ENCODE measurements at regions not wholly inside any gene's neighbourhood (a gene's known extent, or its start where the extent isn't known, plus 50 kb on each side); places are given as distances from the start of the nearest gene placed in this dataset.
A peak's percentile ranks its signal among the peaks of the same experiment; 100 is the strongest.

GRCh38 chr18:56409736-56410135 is 228.7 kb downstream of the TXNL1 start:
- Histone ChIP-seq H3K4me3 (no peak overlapping the region), H3K9me3 (no peaks in the 10 kb centered on the region), H3K36me3 (no peaks in the 10 kb centered on the region), H3K27ac (no peak overlapping the region), H3K27me3 (no peaks in the 10 kb centered on the region), H3K4me1 (peaks cover 0 to 17% (median 0%) of the 10 kb centered on the region in 3 donors)
- TF ChIP-seq POLR2A (IDR thresholded peaks at IDR 0.05) (no peak), EP300 (IDR thresholded peaks at IDR 0.05) (no peak), POLR2AphosphoS5 (IDR thresholded peaks at IDR 0.05) (no peak), CTCF (IDR thresholded peaks at IDR 0.05) (no peak)
- ATAC-seq = no peak

- no peak for ATAC-seq
- no peak for TF ChIP-seq CTCF (IDR thresholded peaks at IDR 0.05)
- TF ChIP-seq EP300 (IDR thresholded peaks at IDR 0.05) = no peak
- no peak for TF ChIP-seq POLR2AphosphoS5 (IDR thresholded peaks at IDR 0.05)
- TF ChIP-seq POLR2A (IDR thresholded peaks at IDR 0.05) = no peak
- Histone ChIP-seq H3K27me3 (no peaks in the 10 kb centered on the region), H3K4me1 (peaks cover 0 to 17% (median 0%) of the 10 kb centered on the region in 3 donors), H3K9me3 (no peaks in the 10 kb centered on the region), H3K36me3 (no peaks in the 10 kb centered on the region), H3K4me3 (no peak overlapping the region), H3K27ac (peak overlapping the region in 1 of 4 donors; percentile 40)
- 0 to 60% methylated on average over 1 to 4 of the region's 4 CpGs for WGBS, 2 donors (ENCODE audit: low coverage in 1 of 2)
Measured at GRCh38 chr18:56407646-56408180, 230.7 kb downstream of the TXNL1 start.

- TF ChIP-seq POLR2AphosphoS5 (IDR thresholded peaks at IDR 0.05) = peak; percentile 14
- TF ChIP-seq EP300 (IDR thresholded peaks at IDR 0.05) = no peak
- Histone ChIP-seq H3K27me3 (no peaks in the 10 kb centered on the region), H3K4me1 (peaks cover 0 to 12% (median 0%) of the 10 kb centered on the region in 3 donors), H3K4me3 (no peak overlapping the region), H3K9me3 (no peaks in the 10 kb centered on the region), H3K36me3 (no peaks in the 10 kb centered on the region), H3K27ac (peak overlapping the region in 1 of 4 donors; percentile 34)
- WGBS, 2 donors (ENCODE audit: low coverage in 1 of 2) = 29% methylated on average over 1 of the region's 1 CpG
- ATAC-seq = peak; percentile 70
Measured at GRCh38 chr18:56402872-56403516, 235.4 kb downstream of the TXNL1 start.

GRCh38 chr18:56393870-56394269 is 244.5 kb downstream of the TXNL1 start:
- no peaks in the 10 kb centered on the region for H3K36me3 ChIP-seq
- H3K27me3 ChIP-seq = no peaks in the 10 kb centered on the region
- no peaks in the 10 kb centered on the region for H3K4me1 ChIP-seq
- no peak for TF ChIP-seq EP300 (IDR thresholded peaks at IDR 0.05)
- no peak for TF ChIP-seq POLR2A (IDR thresholded peaks at IDR 0.05)
- TF ChIP-seq CTCF (IDR thresholded peaks at IDR 0.05) = no peak
- TF ChIP-seq POLR2AphosphoS5 (IDR thresholded peaks at IDR 0.05) = no peak
- H3K27ac ChIP-seq = no peak overlapping the region
- ATAC-seq = no peak
- no peaks in the 10 kb centered on the region for H3K9me3 ChIP-seq
- no peak overlapping the region for H3K4me3 ChIP-seq
- 100% methylated on average over 3 of the region's 3 CpGs; no CpG with 5 or more reads in 1 of the 2 donors for WGBS, 2 donors (ENCODE audit: low coverage in 1 of 2)

GRCh38 chr18:56391931-56392590 is 246.3 kb downstream of the TXNL1 start:
- Histone ChIP-seq H3K4me3 (no peak overlapping the region), H3K27me3 (no peaks in the 10 kb centered on the region), H3K4me1 (no peaks in the 10 kb centered on the region), H3K9me3 (no peaks in the 10 kb centered on the region), H3K36me3 (no peaks in the 10 kb centered on the region), H3K27ac (no peak overlapping the region)
- ATAC-seq = no peak
- WGBS, 2 donors (ENCODE audit: low coverage in 1 of 2) = 60 to 65% methylated on average over 3 of the region's 3 CpGs
- TF ChIP-seq POLR2A (IDR thresholded peaks at IDR 0.05) (no peak), POLR2AphosphoS5 (IDR thresholded peaks at IDR 0.05) (no peak), CTCF (IDR thresholded peaks at IDR 0.05) (no peak), EP300 (IDR thresholded peaks at IDR 0.05) (no peak)

All from gastroesophageal sphincter (tissue), 4 donors.